Body of pancreas (tissue), 4 donors: ENCODE measurements at regions not wholly inside any gene's neighbourhood (a gene's known extent, or its start where the extent isn't known, plus 50 kb on each side); places are given as distances from the start of the nearest gene placed in this dataset.

Source experiments
- CTCF ChIP-seq, 7 experiments: fragments of 450-650 bp in 4 of 7; fragments of 200-600 bp in 3 of 7; sonication (generic) in 3 of 7; IDR thresholded peaks; one replicate each; pipeline ENCODE4 v1.5.1; 2016 to 2019; ENCODE audit warnings: antibody characterized with exemption in 7 of 7
- POLR2A ChIP-seq, 3 donors: fragments of 450-650 bp; IDR thresholded peaks; one replicate each; pipeline ENCODE4 v1.6.1; 2016; ENCODE audit warnings: antibody characterized with exemption in 3 of 3, mild to moderate bottlenecking in 2 of 3

- TF ChIP-seq POLR2A (IDR thresholded peaks at IDR 0.05) (no peak), CTCF (IDR thresholded peaks at IDR 0.05) (no peak)
Observed at GRCh38 chr1:234660536-234661316, 50.7 kb upstream of the IRF2BP2 start.
